CD1c-positive myeloid dendritic cell (primary cell): ENCODE measurements at regions not wholly inside any gene's neighbourhood (a gene's known extent, or its start where the extent isn't known, plus 50 kb on each side); places are given as distances from the start of the nearest gene placed in this dataset.

ENCODE experiments used
- DNase-seq: peaks from one replicate; pipeline ENCODE4 v3.0.0-alpha.2; 2016; ENCODE audit errors: extremely low spot score

GRCh38 chr2:215620528-215620927 is 184.7 kb upstream of the FN1 start:
- no peak for DNase-seq

GRCh38 chr2:215619989-215620388 is 184.1 kb upstream of the FN1 start:
- peak; percentile 33 for DNase-seq

GRCh38 chr2:215619022-215619958 is 183.4 kb upstream of the FN1 start:
- DNase-seq: no peak

GRCh38 chr2:215618145-215618544 is 182.3 kb upstream of the FN1 start:
- no peak for DNase-seq

GRCh38 chr2:215617060-215617824 is 181.4 kb upstream of the FN1 start:
- no peak for DNase-seq

GRCh38 chr2:215615803-215616174 is 179.9 kb upstream of the FN1 start:
- peak; percentile 56 for DNase-seq

GRCh38 chr2:215615067-215615802 is 179.4 kb upstream of the FN1 start:
- DNase-seq: no peak

- no peak for DNase-seq
These were observed 178.4 kb upstream of the FN1 start for GRCh38 chr2:215614296-215614695.

GRCh38 chr2:215613888-215614287 is 178.0 kb upstream of the FN1 start:
- no peak for DNase-seq

- DNase-seq: no peak
These were observed 177.4 kb upstream of the FN1 start for GRCh38 chr2:215613280-215613679.

- DNase-seq: peak; percentile 33
These were observed 176.9 kb upstream of the FN1 start for GRCh38 chr2:215612786-215613185.

- peak; percentile 66 for DNase-seq
These were observed 175.9 kb upstream of the FN1 start for GRCh38 chr2:215611609-215612386.

- no peak for DNase-seq
These were observed 173.5 kb upstream of the FN1 start for GRCh38 chr2:215609089-215610032.

GRCh38 chr2:215607766-215608165 is 171.9 kb upstream of the FN1 start:
- DNase-seq: no peak

- DNase-seq: no peak
These were observed 170.4 kb upstream of the FN1 start for GRCh38 chr2:215606219-215606618.

- DNase-seq: no peak
These were observed 169.3 kb upstream of the FN1 start for GRCh38 chr2:215605214-215605613.

- DNase-seq: peak; percentile 75
These were observed 168.7 kb upstream of the FN1 start for GRCh38 chr2:215604606-215605005.

- no peak for DNase-seq
These were observed 167.6 kb upstream of the FN1 start for GRCh38 chr2:215603440-215603839.

- DNase-seq: no peak
These were observed 167.1 kb upstream of the FN1 start for GRCh38 chr2:215602997-215603396.

GRCh38 chr2:215601990-215602721 is 166.3 kb upstream of the FN1 start:
- no peak for DNase-seq
